Hepatocyte (in vitro differentiated cells): ENCODE measurements at regions not wholly inside any gene's neighbourhood (a gene's known extent, or its start where the extent isn't known, plus 50 kb on each side); places are given as distances from the start of the nearest gene placed in this dataset.

Source experiments
- DNase-seq: peaks from one replicate; pipeline ENCODE4 v3.0.0-alpha.2; 2016; ENCODE audit warnings: low spot score
- H2AFZ ChIP-seq: fragments of 200-600 bp; sonication (generic); 2 replicates; pipeline ENCODE4 v1.6.0; 2016; ENCODE audit warnings: antibody characterized with exemption, mild to moderate bottlenecking
- H3K27ac ChIP-seq: fragments of 200-600 bp; sonication (generic); 2 replicates; pipeline ENCODE4 v1.5.1; 2016; ENCODE audit warnings: mild to moderate bottlenecking
- H3K27me3 ChIP-seq: fragments of 200-600 bp; sonication (generic); 2 replicates; pipeline ENCODE4 v1.6.1; 2016
- H3K36me3 ChIP-seq: fragments of 200-600 bp; sonication (generic); replicated peaks from 2 replicates; pipeline ENCODE4 v1.5.1; 2016; ENCODE audit warnings: low read depth; ENCODE audit not compliant: insufficient read depth
- H3K4me1 ChIP-seq: fragments of 200-600 bp; sonication (generic); 2 replicates; pipeline ENCODE4 v1.5.1; 2016; ENCODE audit warnings: mild to moderate bottlenecking, moderate library complexity; ENCODE audit not compliant: insufficient read depth
- H3K4me2 ChIP-seq: fragments of 200-600 bp; sonication (generic); 2 replicates; pipeline ENCODE4 v1.6.0; 2016
- H3K4me3 ChIP-seq: fragments of 200-600 bp; sonication (generic); 2 replicates; pipeline ENCODE4 v1.5.1; 2016; ENCODE audit warnings: mild to moderate bottlenecking
- H3K79me2 ChIP-seq: fragments of 200-600 bp; sonication (generic); 2 replicates; pipeline ENCODE4 v1.6.0; 2017; ENCODE audit warnings: mild to moderate bottlenecking
- H3K9me2 ChIP-seq: fragments of 200-600 bp; sonication (generic); replicated peaks from 2 replicates; pipeline ENCODE4 v1.6.0; 2017; ENCODE audit warnings: mild to moderate bottlenecking; ENCODE audit not compliant: insufficient read depth
- H3K9me3 ChIP-seq: fragments of 200-600 bp; sonication (generic); 2 replicates; pipeline ENCODE4 v1.5.1; 2016; ENCODE audit warnings: low read depth, mild to moderate bottlenecking
- H4K20me1 ChIP-seq: fragments of 200-600 bp; sonication (generic); 2 replicates; pipeline ENCODE4 v1.6.0; 2016; ENCODE audit warnings: mild to moderate bottlenecking; ENCODE audit not compliant: insufficient read depth, poor library complexity, severe bottlenecking
- CTCF ChIP-seq: fragments of 200-600 bp; sonication (generic); IDR thresholded peaks from 2 replicates; pipeline ENCODE4 v1.5.1; 2016; ENCODE audit warnings: antibody characterized with exemption, mild to moderate bottlenecking; ENCODE audit not compliant: poor library complexity
- EZH2 ChIP-seq: fragments of 200-600 bp; sonication (generic); IDR thresholded peaks from 2 replicates; pipeline ENCODE4 v1.6.1; 2016; ENCODE audit warnings: antibody characterized with exemption, mild to moderate bottlenecking, borderline replicate concordance
- EZH2phosphoT487 ChIP-seq: fragments of 200-600 bp; sonication (generic); IDR thresholded peaks from one replicate; pipeline ENCODE4 v1.6.1; 2018; ENCODE audit warnings: antibody characterized with exemption, mild to moderate bottlenecking, low read depth, moderate library complexity; ENCODE audit not compliant: unreplicated experiment, severe bottlenecking
- WGBS: methylation state at CpG from one replicate; pipeline ENCODE4 v1.1.6; 2016; ENCODE audit warnings: low lambda C conversion rate; ENCODE audit errors: missing lambda C conversion rate; 5-methylcytosine and 5-hydroxymethylcytosine counted together

GRCh38 chr2:5042666-5043440, 649.3 kb upstream of the SOX11 start:
- Histone ChIP-seq H3K4me2 (no peak overlapping the region), H3K9me3 (no peaks in the 10 kb centered on the region), H4K20me1 (no peaks in the 10 kb centered on the region), H3K27ac (no peak overlapping the region), H3K4me1 (no peaks in the 10 kb centered on the region), H3K4me3 (no peak overlapping the region), H3K27me3 (no peaks in the 10 kb centered on the region), H3K79me2 (no peaks in the 10 kb centered on the region), H3K36me3 (no peaks in the 10 kb centered on the region), H3K9me2 (no peaks in the 10 kb centered on the region), H2AFZ (no peak overlapping the region)
- 76% methylated on average over 4 of the region's 4 CpGs for WGBS
- DNase-seq, result no peak
- TF ChIP-seq EZH2phosphoT487, result no peak
- TF ChIP-seq CTCF, result no peak
- no peak for TF ChIP-seq EZH2

GRCh38 chr2:5051300-5051699, 640.9 kb upstream of the SOX11 start:
- TF ChIP-seq CTCF (no peak), EZH2 (no peak), EZH2phosphoT487 (no peak)
- H4K20me1 ChIP-seq, result no peaks in the 10 kb centered on the region
- H3K9me3 ChIP-seq, result no peaks in the 10 kb centered on the region
- H3K4me3 ChIP-seq, result no peak overlapping the region
- no peaks in the 10 kb centered on the region for H3K9me2 ChIP-seq
- no peak for DNase-seq
- H3K27me3 ChIP-seq, result no peaks in the 10 kb centered on the region
- 86% methylated on average over 2 of the region's 2 CpGs for WGBS
- H3K79me2 ChIP-seq, result no peaks in the 10 kb centered on the region
- no peaks in the 10 kb centered on the region for H3K36me3 ChIP-seq
- no peaks in the 10 kb centered on the region for H3K4me1 ChIP-seq
- H3K4me2 ChIP-seq, result no peak overlapping the region
- no peak overlapping the region for H2AFZ ChIP-seq
- no peak overlapping the region for H3K27ac ChIP-seq

- WGBS, result 85% methylated on average over 7 of the region's 7 CpGs
- Histone ChIP-seq H2AFZ (no peak overlapping the region), H3K27me3 (no peaks in the 10 kb centered on the region), H3K4me2 (no peak overlapping the region), H3K79me2 (no peaks in the 10 kb centered on the region), H3K4me1 (no peaks in the 10 kb centered on the region), H3K36me3 (no peaks in the 10 kb centered on the region), H3K9me3 (no peaks in the 10 kb centered on the region), H4K20me1 (no peaks in the 10 kb centered on the region), H3K27ac (no peak overlapping the region), H3K9me2 (no peaks in the 10 kb centered on the region), H3K4me3 (no peak overlapping the region)
- DNase-seq, result no peak
- TF ChIP-seq CTCF (no peak), EZH2phosphoT487 (no peak), EZH2 (no peak)
Measured at GRCh38 chr2:5052905-5053304, 639.3 kb upstream of the SOX11 start.

DNA sequence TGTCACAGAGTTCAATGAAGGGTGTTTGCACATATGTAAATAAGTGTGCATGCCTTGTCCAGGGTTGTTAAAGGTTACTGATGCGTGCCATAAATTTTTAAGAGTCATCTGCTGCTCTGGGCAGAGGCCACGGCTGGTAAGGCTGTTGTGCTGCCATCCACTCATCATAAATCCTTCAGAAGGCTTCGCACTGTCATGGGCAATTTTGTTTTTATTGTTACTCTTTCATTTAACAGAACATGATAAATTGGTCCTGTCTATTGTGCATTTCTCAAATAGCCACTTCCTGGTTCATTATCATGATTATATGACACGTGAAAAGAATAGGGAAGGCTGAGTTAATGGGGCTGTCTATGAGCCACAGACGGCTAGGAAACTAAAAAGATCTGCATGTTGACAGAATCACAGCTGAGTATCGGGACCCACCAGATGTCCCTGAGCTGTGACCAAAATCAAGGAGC, 634.3 kb upstream of the SOX11 start:
- H3K36me3 ChIP-seq, result no peaks in the 10 kb centered on the region
- H3K4me2 ChIP-seq, result no peak overlapping the region
- no peak overlapping the region for H3K4me3 ChIP-seq
- no peaks in the 10 kb centered on the region for H3K4me1 ChIP-seq
- H4K20me1 ChIP-seq, result no peaks in the 10 kb centered on the region
- H3K9me3 ChIP-seq, result no peaks in the 10 kb centered on the region
- no peak for DNase-seq
- TF ChIP-seq EZH2 (no peak), CTCF (no peak), EZH2phosphoT487 (no peak)
- H3K9me2 ChIP-seq, result no peaks in the 10 kb centered on the region
- no peaks in the 10 kb centered on the region for H3K27me3 ChIP-seq
- WGBS, result 47% methylated on average over 6 of the region's 6 CpGs
- no peak overlapping the region for H2AFZ ChIP-seq
- no peak overlapping the region for H3K27ac ChIP-seq
- no peaks in the 10 kb centered on the region for H3K79me2 ChIP-seq
